IPS-20b (cell line): ENCODE measurements at regions not wholly inside any gene's neighbourhood (a gene's known extent, or its start where the extent isn't known, plus 50 kb on each side); places are given as distances from the start of the nearest gene placed in this dataset.

Source experiments
- H3K27ac ChIP-seq: one replicate; pipeline ENCODE4 v1.5.1; 2013; ENCODE audit warnings: low read length
- H3K27me3 ChIP-seq: 2 replicates; pipeline ENCODE4 v1.6.1; 2013; ENCODE audit warnings: mild to moderate bottlenecking, low read length, inconsistent platforms; ENCODE audit not compliant: insufficient read depth
- H3K36me3 ChIP-seq: 2 replicates; pipeline ENCODE4 v1.6.1; 2013; ENCODE audit warnings: low read depth, mild to moderate bottlenecking, inconsistent platforms, low read length, moderate library complexity; ENCODE audit not compliant: insufficient read depth
- H3K4me1 ChIP-seq: 2 replicates; pipeline ENCODE4 v1.6.1; 2013; ENCODE audit warnings: mild to moderate bottlenecking, control low read depth, inconsistent platforms, low read length, moderate library complexity; ENCODE audit not compliant: insufficient read depth
- H3K4me3 ChIP-seq: 2 replicates; pipeline ENCODE4 v1.5.1; 2013; ENCODE audit warnings: mild to moderate bottlenecking, low read length, inconsistent platforms
- H3K9ac ChIP-seq: 2 replicates; pipeline ENCODE4 v1.6.1; 2013; ENCODE audit warnings: low read depth, mild to moderate bottlenecking, inconsistent platforms, low read length, moderate library complexity
- H3K9me3 ChIP-seq: 2 replicates; pipeline ENCODE4 v1.6.1; 2013; ENCODE audit warnings: mild to moderate bottlenecking, low read depth, low read length, inconsistent platforms; ENCODE audit not compliant: insufficient read depth

- peaks cover 11% of the 10 kb centered on the region; the same call in 1 of the 2 replicates for H3K9me3 ChIP-seq
- H3K4me3 ChIP-seq = no peak overlapping the region
- no peak overlapping the region for H3K9ac ChIP-seq
- H3K27me3 ChIP-seq = no peaks in the 10 kb centered on the region
- H3K36me3 ChIP-seq = no peaks in the 10 kb centered on the region
- no peak overlapping the region for H3K27ac ChIP-seq
- peaks cover 12% of the 10 kb centered on the region; the same call in 1 of the 2 replicates for H3K4me1 ChIP-seq
Observed at GRCh38 chr15:39209548-39210211, 371.2 kb upstream of the THBS1 start.

GRCh38 chr15:39211108-39211979 is 369.5 kb upstream of the THBS1 start:
- Histone ChIP-seq H3K36me3 (no peaks in the 10 kb centered on the region), H3K27ac (no peak overlapping the region), H3K4me3 (no peak overlapping the region), H3K9me3 (peaks cover 11% of the 10 kb centered on the region; the same call in 1 of the 2 replicates), H3K27me3 (no peaks in the 10 kb centered on the region), H3K9ac (no peak overlapping the region), H3K4me1 (peaks cover 12% of the 10 kb centered on the region; the same call in 1 of the 2 replicates)

GRCh38 chr15:39213385-39213840 is 367.5 kb upstream of the THBS1 start:
- Histone ChIP-seq H3K27me3 (no peaks in the 10 kb centered on the region), H3K4me3 (peak overlapping the region; percentile 28; the same call in 1 of the 2 replicates), H3K9me3 (peaks cover 11% of the 10 kb centered on the region; the same call in 1 of the 2 replicates), H3K36me3 (no peaks in the 10 kb centered on the region), H3K9ac (peak overlapping the region; percentile 50; the same call in 1 of the 2 replicates), H3K4me1 (peaks cover 12% of the 10 kb centered on the region; the same call in 1 of the 2 replicates), H3K27ac (peak overlapping the region; percentile 82)

GRCh38 chr15:39215015-39215414 is 365.9 kb upstream of the THBS1 start:
- Histone ChIP-seq H3K9me3 (peaks cover 11% of the 10 kb centered on the region; the same call in 1 of the 2 replicates), H3K27me3 (no peaks in the 10 kb centered on the region), H3K9ac (no peak overlapping the region), H3K4me1 (peaks cover 12% of the 10 kb centered on the region; the same call in 1 of the 2 replicates), H3K4me3 (no peak overlapping the region), H3K36me3 (no peaks in the 10 kb centered on the region), H3K27ac (no peak overlapping the region)

GRCh38 chr15:39216816-39217215 is 364.1 kb upstream of the THBS1 start:
- H3K36me3 ChIP-seq = no peaks in the 10 kb centered on the region
- peaks cover 3% of the 10 kb centered on the region; the same call in 1 of the 2 replicates for H3K9me3 ChIP-seq
- H3K4me3 ChIP-seq = no peak overlapping the region
- H3K4me1 ChIP-seq = peaks cover 12% of the 10 kb centered on the region; the same call in 1 of the 2 replicates
- no peaks in the 10 kb centered on the region for H3K27me3 ChIP-seq
- no peak overlapping the region for H3K9ac ChIP-seq
- H3K27ac ChIP-seq = no peak overlapping the region

GRCh38 chr15:39219608-39220007 is 361.3 kb upstream of the THBS1 start:
- H3K4me1 ChIP-seq = no peaks in the 10 kb centered on the region
- no peaks in the 10 kb centered on the region for H3K9me3 ChIP-seq
- no peak overlapping the region for H3K27ac ChIP-seq

GRCh38 chr15:39226169-39226937 is 354.5 kb upstream of the THBS1 start:
- no peak overlapping the region for H3K27ac ChIP-seq
- no peaks in the 10 kb centered on the region for H3K36me3 ChIP-seq
- peaks cover 9% of the 10 kb centered on the region for H3K4me1 ChIP-seq
- no peak overlapping the region for H3K4me3 ChIP-seq
- H3K27me3 ChIP-seq = no peaks in the 10 kb centered on the region
- no peaks in the 10 kb centered on the region for H3K9me3 ChIP-seq
- H3K9ac ChIP-seq = no peak overlapping the region

More at GRCh38 chr15:39219608-39220007, 361.3 kb upstream of the THBS1 start:
- Histone ChIP-seq H3K27me3 (no peaks in the 10 kb centered on the region), H3K4me3 (no peak overlapping the region), H3K9ac (no peak overlapping the region), H3K36me3 (no peaks in the 10 kb centered on the region)

GRCh38 chr15:39227001-39227400 is 353.9 kb upstream of the THBS1 start:
- Histone ChIP-seq H3K27me3 (no peaks in the 10 kb centered on the region), H3K27ac (no peak overlapping the region), H3K4me3 (no peak overlapping the region), H3K9me3 (no peaks in the 10 kb centered on the region), H3K36me3 (no peaks in the 10 kb centered on the region), H3K9ac (no peak overlapping the region), H3K4me1 (peaks cover 9% of the 10 kb centered on the region)

GRCh38 chr15:39228889-39229288 is 352.0 kb upstream of the THBS1 start:
- no peak overlapping the region for H3K4me3 ChIP-seq
- no peaks in the 10 kb centered on the region for H3K9me3 ChIP-seq
- no peak overlapping the region for H3K9ac ChIP-seq
- H3K4me1 ChIP-seq = peaks cover 9% of the 10 kb centered on the region
- H3K27ac ChIP-seq = no peak overlapping the region
- no peaks in the 10 kb centered on the region for H3K27me3 ChIP-seq
- H3K36me3 ChIP-seq = no peaks in the 10 kb centered on the region

GRCh38 chr15:39230205-39230907 is 350.5 kb upstream of the THBS1 start:
- no peaks in the 10 kb centered on the region for H3K27me3 ChIP-seq
- H3K36me3 ChIP-seq = no peaks in the 10 kb centered on the region
- H3K27ac ChIP-seq = peak overlapping the region; percentile 64
- no peak overlapping the region; the same call in 1 of the 2 replicates for H3K9ac ChIP-seq
- peak overlapping the region; percentile 5; the same call in 1 of the 2 replicates for H3K4me3 ChIP-seq
- H3K4me1 ChIP-seq = peaks cover 9% of the 10 kb centered on the region
- no peaks in the 10 kb centered on the region for H3K9me3 ChIP-seq

GRCh38 chr15:39230908-39231285 is 350.0 kb upstream of the THBS1 start:
- Histone ChIP-seq H3K4me3 (peak overlapping the region; percentile 5; the same call in 1 of the 2 replicates), H3K27ac (peak overlapping the region; percentile 64), H3K9ac (no peak overlapping the region), H3K36me3 (no peaks in the 10 kb centered on the region), H3K4me1 (peaks cover 9% of the 10 kb centered on the region), H3K27me3 (no peaks in the 10 kb centered on the region), H3K9me3 (no peaks in the 10 kb centered on the region)
